ENCODE measurements at regions not wholly inside any gene's neighbourhood (a gene's known extent, or its start where the extent isn't known, plus 50 kb on each side); places are given as distances from the start of the nearest gene placed in this dataset.

- no peaks in the 10 kb centered on the region for H3K9me3 ChIP-seq (ENCODE audit: control insufficient read depth, insufficient read depth, low read depth, low read length)
- H3K4me1 ChIP-seq (ENCODE audit: control insufficient read depth, insufficient read depth, low read length), result no peaks in the 10 kb centered on the region
- CTCF ChIA-PET, result no interaction called here
- TF ChIP-seq ZNF777 (tag by site-specific recombination; IDR thresholded peaks at IDR 0.05; ENCODE audit: borderline replicate concordance) (no peak), ZNF560 (tag by site-specific recombination; IDR thresholded peaks at IDR 0.05; ENCODE audit: borderline replicate concordance) (no peak), OSR2 (tag by site-specific recombination; IDR thresholded peaks at IDR 0.05) (no peak)
- POLR2A ChIA-PET, result no interaction called here
- no peak overlapping the region for H3K4me3 ChIP-seq (ENCODE audit: low read depth, low read length)
- H3K27ac ChIP-seq (ENCODE audit: extremely low read depth, low read depth, low read length), result no peak overlapping the region
- H3K36me3 ChIP-seq (ENCODE audit: control insufficient read depth in 2 of 2, insufficient read depth in 1 of 2, low read length in 2 of 2), result no peaks in the 10 kb centered on the region
Observed at GRCh38 chr2:13711154-13711553, 921.4 kb upstream of the LRATD1 start.

- POLR2A ChIA-PET, result no interaction called here
Observed at GRCh38 chr2:13714466-13714865, 918.1 kb upstream of the LRATD1 start.

GRCh38 chr2:13725945-13726344 lies 906.6 kb upstream of the LRATD1 start:
- TF ChIP-seq ZEB2 (tag by site-specific recombination; IDR thresholded peaks at IDR 0.05), result no peak
- no peak for TF ChIP-seq ZNF350 (tag by site-specific recombination; IDR thresholded peaks at IDR 0.05)
- no peak for TF ChIP-seq ZNF274 (IDR thresholded peaks at IDR 0.05; ENCODE audit: low read length)
- TF ChIP-seq ZNF274 (tag by site-specific recombination; IDR thresholded peaks at IDR 0.05; ENCODE audit: borderline replicate concordance), result no peak
- TF ChIP-seq TRIM28 (IDR thresholded peaks at IDR 0.05; ENCODE audit: borderline replicate concordance, low read length), result no peak
- TF ChIP-seq TSHZ1 (tag by site-specific recombination; IDR thresholded peaks at IDR 0.05; ENCODE audit: borderline replicate concordance), result no peak
- TF ChIP-seq ZNF184 (tag by site-specific recombination; IDR thresholded peaks at IDR 0.05), result no peak
- no peak for TF ChIP-seq SCRT2 (tag by site-specific recombination; IDR thresholded peaks at IDR 0.05)
- TF ChIP-seq ZNF692 (tag by site-specific recombination; IDR thresholded peaks at IDR 0.05), result no peak
- TF ChIP-seq RBAK (tag by site-specific recombination; IDR thresholded peaks at IDR 0.05), result no peak
- TF ChIP-seq ZNF670 (tag by site-specific recombination; IDR thresholded peaks at IDR 0.05; ENCODE audit: low read depth), result no peak
- no peak for TF ChIP-seq ZSCAN5A (tag by site-specific recombination; IDR thresholded peaks at IDR 0.05)
- no peak for TF ChIP-seq IKZF3 (tag by site-specific recombination; IDR thresholded peaks at IDR 0.05)
- Histone ChIP-seq H3K27ac (ENCODE audit: extremely low read depth, low read depth, low read length) (no peak overlapping the region), H3K36me3 (ENCODE audit: control insufficient read depth in 2 of 2, insufficient read depth in 1 of 2, low read length in 2 of 2) (no peaks in the 10 kb centered on the region), H3K9me3 (ENCODE audit: control insufficient read depth, insufficient read depth, low read depth, low read length) (no peaks in the 10 kb centered on the region), H3K4me3 (ENCODE audit: low read depth, low read length) (no peak overlapping the region), H3K4me1 (ENCODE audit: control insufficient read depth, insufficient read depth, low read length) (no peaks in the 10 kb centered on the region)
- POLR2A ChIA-PET, result no interaction called here
- CTCF ChIA-PET, result no interaction called here

More at GRCh38 chr2:13714466-13714865, 918.1 kb upstream of the LRATD1 start:
- Histone ChIP-seq H3K4me3 (ENCODE audit: low read depth, low read length) (no peak overlapping the region), H3K27ac (ENCODE audit: extremely low read depth, low read depth, low read length) (no peak overlapping the region), H3K9me3 (ENCODE audit: control insufficient read depth, insufficient read depth, low read depth, low read length) (no peaks in the 10 kb centered on the region), H3K36me3 (ENCODE audit: control insufficient read depth in 2 of 2, insufficient read depth in 1 of 2, low read length in 2 of 2) (no peaks in the 10 kb centered on the region), H3K4me1 (ENCODE audit: control insufficient read depth, insufficient read depth, low read length) (no peaks in the 10 kb centered on the region)
- CTCF ChIA-PET, result no interaction called here
- no peak for TF ChIP-seq KLF17 (tag by site-specific recombination; IDR thresholded peaks at IDR 0.05)
- TF ChIP-seq EGR2 (tag by site-specific recombination; IDR thresholded peaks at IDR 0.05; ENCODE audit: low read depth), result no peak
